DOHH2 (cell line): ENCODE measurements at regions not wholly inside any gene's neighbourhood (a gene's known extent, or its start where the extent isn't known, plus 50 kb on each side); places are given as distances from the start of the nearest gene placed in this dataset.

Source experiments
- H3F3A ChIP-seq: fragments of 200-600 bp; sonication (generic), shearing (Covaris generic); 2 replicates; pipeline ENCODE4 v1.6.0; 2016; ENCODE audit warnings: antibody characterized with exemption, mild to moderate bottlenecking; ENCODE audit not compliant: control insufficient read depth, insufficient read depth
- H3K27ac ChIP-seq: fragments of 200-600 bp; sonication (generic); 2 replicates; pipeline ENCODE4 v1.5.1; 2014; ENCODE audit warnings: low read depth, mild to moderate bottlenecking, low read length, moderate library complexity
- H3K27me3 ChIP-seq: fragments of 200-600 bp; sonication (generic); 2 replicates; pipeline ENCODE4 v1.6.1; 2014; ENCODE audit warnings: mild to moderate bottlenecking, low read length, mixed read lengths; ENCODE audit not compliant: control insufficient read depth
- H3K36me3 ChIP-seq: fragments of 200-600 bp; sonication (generic); 2 replicates; pipeline ENCODE4 v1.6.1; 2014; ENCODE audit warnings: mild to moderate bottlenecking, low read length, moderate library complexity, mixed read lengths; ENCODE audit not compliant: control insufficient read depth
- H3K4me1 ChIP-seq: fragments of 200-600 bp; sonication (generic); 2 replicates; pipeline ENCODE4 v1.6.1; 2014; ENCODE audit warnings: mild to moderate bottlenecking, low read length, mixed read lengths; ENCODE audit not compliant: control insufficient read depth
- H3K4me2 ChIP-seq: fragments of 200-600 bp; sonication (generic); 2 replicates; pipeline ENCODE4 v1.6.0; 2014; ENCODE audit warnings: mild to moderate bottlenecking, low read length, moderate library complexity
- H3K4me3 ChIP-seq: fragments of 200-600 bp; sonication (generic); 2 replicates; pipeline ENCODE4 v1.5.1; 2014; ENCODE audit warnings: mild to moderate bottlenecking, low read length, mixed read lengths
- H3K79me2 ChIP-seq: fragments of 200-600 bp; sonication (generic); 2 replicates; pipeline ENCODE4 v1.6.1; 2014; ENCODE audit warnings: mild to moderate bottlenecking, low read length, mixed read lengths; ENCODE audit not compliant: control insufficient read depth
- H3K9me2 ChIP-seq: fragments of 200-600 bp; sonication (generic); replicated peaks from 2 replicates; pipeline ENCODE4 v1.6.1; 2014; ENCODE audit warnings: mild to moderate bottlenecking, low read length, mixed read lengths; ENCODE audit not compliant: control insufficient read depth
- H3K9me3 ChIP-seq: fragments of 200-600 bp; sonication (generic); 2 replicates; pipeline ENCODE4 v1.6.1; 2014; ENCODE audit warnings: antibody characterized with exemption, low read length, mixed read lengths; ENCODE audit not compliant: control insufficient read depth, insufficient read depth
- H4K20me1 ChIP-seq: fragments of 200-600 bp; sonication (generic); 2 replicates; pipeline ENCODE4 v1.6.0; 2014; ENCODE audit warnings: low read depth, mild to moderate bottlenecking, antibody characterized with exemption, low read length, moderate library complexity; ENCODE audit not compliant: control insufficient read depth, insufficient read depth
- EZH2phosphoT487 ChIP-seq: fragments of 200-600 bp; sonication (generic); IDR thresholded peaks from 2 replicates; pipeline ENCODE4 v1.6.1; 2017; ENCODE audit warnings: borderline replicate concordance, mild to moderate bottlenecking, antibody characterized with exemption, low read length, moderate library complexity, mixed read lengths
- TF ChIP-seq, protein P1 (sequence below): fragments of 200-600 bp; sonication (generic); IDR thresholded peaks from one replicate; pipeline ENCODE4 v1.5.1; 2014; ENCODE audit warnings: antibody characterized with exemption, mild to moderate bottlenecking, low read depth, low read length; ENCODE audit not compliant: poor library complexity, severe bottlenecking

DNA sequence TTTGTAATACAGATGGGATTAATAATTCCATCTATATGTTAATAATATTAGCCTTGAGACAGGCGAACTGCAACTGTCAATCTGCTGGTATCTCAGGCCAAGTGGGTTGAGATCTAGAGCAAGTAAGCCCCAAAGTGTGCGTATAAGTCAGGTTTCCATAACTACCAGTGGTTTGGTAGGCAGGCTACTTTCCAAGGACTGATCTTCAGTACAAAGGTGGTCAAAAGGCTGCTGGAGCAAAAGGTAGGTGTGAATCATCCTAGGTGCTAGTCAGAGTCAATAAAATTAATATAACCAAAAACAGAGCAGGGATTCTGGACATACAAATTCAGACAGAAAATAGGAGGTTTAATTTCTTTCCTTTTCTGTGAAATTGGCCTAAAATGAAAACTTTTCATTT, 328.0 kb downstream of the TGFB2 start:
- Histone ChIP-seq H3K4me3 (no peak overlapping the region), H3K27ac (no peak overlapping the region), H3K27me3 (no peaks in the 10 kb centered on the region), H4K20me1 (no peaks in the 10 kb centered on the region), H3F3A (no peaks in the 10 kb centered on the region), H3K36me3 (no peaks in the 10 kb centered on the region), H3K4me1 (no peaks in the 10 kb centered on the region), H3K9me2 (no peaks in the 10 kb centered on the region), H3K79me2 (no peaks in the 10 kb centered on the region), H3K4me2 (no peak overlapping the region), H3K9me3 (no peaks in the 10 kb centered on the region)
- TF ChIP-seq, protein P1, sequence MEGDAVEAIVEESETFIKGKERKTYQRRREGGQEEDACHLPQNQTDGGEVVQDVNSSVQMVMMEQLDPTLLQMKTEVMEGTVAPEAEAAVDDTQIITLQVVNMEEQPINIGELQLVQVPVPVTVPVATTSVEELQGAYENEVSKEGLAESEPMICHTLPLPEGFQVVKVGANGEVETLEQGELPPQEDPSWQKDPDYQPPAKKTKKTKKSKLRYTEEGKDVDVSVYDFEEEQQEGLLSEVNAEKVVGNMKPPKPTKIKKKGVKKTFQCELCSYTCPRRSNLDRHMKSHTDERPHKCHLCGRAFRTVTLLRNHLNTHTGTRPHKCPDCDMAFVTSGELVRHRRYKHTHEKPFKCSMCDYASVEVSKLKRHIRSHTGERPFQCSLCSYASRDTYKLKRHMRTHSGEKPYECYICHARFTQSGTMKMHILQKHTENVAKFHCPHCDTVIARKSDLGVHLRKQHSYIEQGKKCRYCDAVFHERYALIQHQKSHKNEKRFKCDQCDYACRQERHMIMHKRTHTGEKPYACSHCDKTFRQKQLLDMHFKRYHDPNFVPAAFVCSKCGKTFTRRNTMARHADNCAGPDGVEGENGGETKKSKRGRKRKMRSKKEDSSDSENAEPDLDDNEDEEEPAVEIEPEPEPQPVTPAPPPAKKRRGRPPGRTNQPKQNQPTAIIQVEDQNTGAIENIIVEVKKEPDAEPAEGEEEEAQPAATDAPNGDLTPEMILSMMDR = no peak
- TF ChIP-seq EZH2phosphoT487 = no peak

GRCh38 chr1:218674280-218674773, 329.2 kb downstream of the TGFB2 start:
- TF ChIP-seq EZH2phosphoT487 = no peak
- TF ChIP-seq, protein P1 = no peak
- no peak overlapping the region for H3K27ac ChIP-seq
- no peak overlapping the region for H3K4me2 ChIP-seq
- no peaks in the 10 kb centered on the region for H3F3A ChIP-seq
- no peaks in the 10 kb centered on the region for H3K4me1 ChIP-seq
- no peaks in the 10 kb centered on the region for H4K20me1 ChIP-seq
- H3K27me3 ChIP-seq = no peaks in the 10 kb centered on the region
- no peaks in the 10 kb centered on the region for H3K9me3 ChIP-seq
- no peak overlapping the region for H3K4me3 ChIP-seq
- H3K9me2 ChIP-seq = no peaks in the 10 kb centered on the region
- H3K36me3 ChIP-seq = no peaks in the 10 kb centered on the region
- H3K79me2 ChIP-seq = no peaks in the 10 kb centered on the region

DNA sequence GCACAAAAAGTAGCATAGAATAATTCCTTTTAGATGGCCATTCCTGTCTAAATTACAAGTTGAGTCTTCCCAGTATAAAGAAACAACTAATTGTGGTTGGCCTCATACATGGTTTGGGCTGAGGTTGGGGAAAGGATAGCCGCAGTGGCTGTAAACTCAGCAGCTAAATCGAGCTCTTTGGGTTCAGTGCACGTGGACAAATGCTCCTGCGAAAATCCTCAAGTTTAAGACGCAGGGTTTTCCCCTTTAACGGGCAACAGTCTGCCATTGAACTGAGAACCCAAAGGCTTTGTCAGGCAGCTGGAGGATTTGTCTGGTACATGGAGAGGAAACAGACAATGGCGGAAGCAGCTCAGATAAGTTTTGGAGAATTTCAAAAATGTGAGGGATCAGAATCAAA, 331.9 kb downstream of the TGFB2 start:
- Histone ChIP-seq H3K9me2 (no peaks in the 10 kb centered on the region), H3K9me3 (no peaks in the 10 kb centered on the region), H4K20me1 (no peaks in the 10 kb centered on the region), H3K27ac (no peak overlapping the region), H3F3A (no peaks in the 10 kb centered on the region), H3K79me2 (no peaks in the 10 kb centered on the region), H3K4me2 (no peak overlapping the region), H3K27me3 (no peaks in the 10 kb centered on the region), H3K36me3 (no peaks in the 10 kb centered on the region), H3K4me3 (no peak overlapping the region), H3K4me1 (no peaks in the 10 kb centered on the region)
- no peak for TF ChIP-seq EZH2phosphoT487

DNA sequence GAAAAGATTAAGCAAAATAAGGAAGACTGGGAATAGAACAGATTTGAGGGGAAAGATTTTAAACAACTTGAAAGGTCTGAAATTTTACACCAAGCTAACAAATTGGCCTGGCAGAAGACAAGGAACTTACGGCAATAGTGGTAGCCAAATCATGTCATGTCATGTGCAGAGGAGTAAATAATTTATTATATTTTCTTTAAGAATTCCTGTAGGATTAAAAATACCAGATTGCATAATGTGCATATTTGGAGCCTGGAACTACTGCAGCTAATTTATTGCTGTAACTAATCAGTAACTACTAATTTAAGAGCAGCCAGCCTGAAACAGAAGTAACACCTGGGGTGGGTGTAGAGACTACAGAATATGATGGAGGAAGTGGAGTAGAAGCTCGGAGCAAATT, 334.3 kb downstream of the TGFB2 start:
- no peaks in the 10 kb centered on the region for H3K36me3 ChIP-seq
- no peak overlapping the region for H3K4me3 ChIP-seq
- no peaks in the 10 kb centered on the region for H3K27me3 ChIP-seq
- H3K9me3 ChIP-seq = no peaks in the 10 kb centered on the region
- H4K20me1 ChIP-seq = no peaks in the 10 kb centered on the region
- TF ChIP-seq EZH2phosphoT487 = no peak
- TF ChIP-seq, protein P1 = no peak
- no peaks in the 10 kb centered on the region for H3F3A ChIP-seq
- H3K27ac ChIP-seq = no peak overlapping the region
- H3K9me2 ChIP-seq = no peaks in the 10 kb centered on the region
- H3K4me1 ChIP-seq = no peaks in the 10 kb centered on the region
- H3K79me2 ChIP-seq = no peaks in the 10 kb centered on the region
- H3K4me2 ChIP-seq = no peak overlapping the region
